VCaP (cell line): ENCODE measurements at regions not wholly inside any gene's neighbourhood (a gene's known extent, or its start where the extent isn't known, plus 50 kb on each side); places are given as distances from the start of the nearest gene placed in this dataset.

Source experiments
- H3K27ac ChIP-seq: fragments of 450-650 bp; 2 replicates; pipeline ENCODE4 v1.5.1; 2017
- CTCF ChIP-seq: fragments of 450-650 bp; conservative IDR thresholded peaks from 2 replicates; pipeline ENCODE4 v1.5.1; 2017; ENCODE audit warnings: mild to moderate bottlenecking, moderate library complexity

- no peak for TF ChIP-seq CTCF
- H3K27ac ChIP-seq, result no peak overlapping the region
These were observed 434.4 kb upstream of the RGPD4 start for GRCh38 chr2:107392241-107392704.

- TF ChIP-seq CTCF, result no peak
- no peak overlapping the region for H3K27ac ChIP-seq
These were observed 433.2 kb upstream of the RGPD4 start for GRCh38 chr2:107393516-107393915.

GRCh38 chr2:107398683-107399082, 428.0 kb upstream of the RGPD4 start:
- H3K27ac ChIP-seq, result no peak overlapping the region
- no peak for TF ChIP-seq CTCF

GRCh38 chr2:107402330-107402729, 424.4 kb upstream of the RGPD4 start:
- no peak for TF ChIP-seq CTCF

GRCh38 chr2:107405261-107405660, 421.4 kb upstream of the RGPD4 start:
- TF ChIP-seq CTCF, result no peak

More at GRCh38 chr2:107402330-107402729, 424.4 kb upstream of the RGPD4 start:
- no peak overlapping the region for H3K27ac ChIP-seq

GRCh38 chr2:107407017-107407416, 419.7 kb upstream of the RGPD4 start:
- no peak for TF ChIP-seq CTCF
- H3K27ac ChIP-seq, result no peak overlapping the region

More at GRCh38 chr2:107405261-107405660, 421.4 kb upstream of the RGPD4 start:
- no peak overlapping the region for H3K27ac ChIP-seq

- H3K27ac ChIP-seq, result no peak overlapping the region
- TF ChIP-seq CTCF, result no peak
These were observed 418.7 kb upstream of the RGPD4 start for GRCh38 chr2:107407974-107408373.
